HCT116 (cell line): ENCODE measurements at regions not wholly inside any gene's neighbourhood (a gene's known extent, or its start where the extent isn't known, plus 50 kb on each side); places are given as distances from the start of the nearest gene placed in this dataset.
"Not testable (repeated sequence)": the region's sequence is repeated elsewhere in the genome, so short reads cannot be mapped to it uniquely, and the experiment has no call there.

ENCODE experiments used
- CEBPB ChIP-seq: IDR thresholded peaks from 2 replicates; pipeline ENCODE4 v1.6.1; 2012; ENCODE audit warnings: low read depth
- CTCF ChIP-seq, 3 experiments: fragments of 200-600 bp in 1 of 3; sonication (generic) in 1 of 3; IDR thresholded peaks in 2 of 3; conservative IDR thresholded peaks in 1 of 3; 2 replicates each; pipeline ENCODE4 v1.5.1; 2012 to 2017; ENCODE audit warnings: low read depth in 2 of 3, low read length in 2 of 3, antibody characterized with exemption in 1 of 3, borderline replicate concordance in 1 of 3, control low read depth in 1 of 3, mild to moderate bottlenecking in 1 of 3, mixed read lengths in 1 of 3, mixed run types in 1 of 3, moderate library complexity in 1 of 3; ENCODE audit not compliant: insufficient read depth in 1 of 3
- EZH2 ChIP-seq: fragments of 200-600 bp; sonication (generic); IDR thresholded peaks from 2 replicates; pipeline ENCODE4 v1.6.1; 2017; ENCODE audit warnings: antibody characterized with exemption, mixed run types
- POLR2A ChIP-seq: IDR thresholded peaks from 2 replicates; pipeline ENCODE4 v1.7.0; 2011; ENCODE audit warnings: borderline replicate concordance; ENCODE audit not compliant: insufficient read depth, insufficient read length; ENCODE audit errors: extremely low read depth
- POLR2AphosphoS5 ChIP-seq: IDR thresholded peaks from 2 replicates; pipeline ENCODE4 v1.6.1; 2011; ENCODE audit warnings: mild to moderate bottlenecking, low read depth, low read length, moderate library complexity
- SIN3A ChIP-seq: IDR thresholded peaks from 2 replicates; pipeline ENCODE4 v1.6.1; 2012; ENCODE audit warnings: low read depth
- TF ChIP-seq, protein P1 (sequence below): IDR thresholded peaks from 2 replicates; pipeline ENCODE4 v1.6.1; 2012

DNA sequence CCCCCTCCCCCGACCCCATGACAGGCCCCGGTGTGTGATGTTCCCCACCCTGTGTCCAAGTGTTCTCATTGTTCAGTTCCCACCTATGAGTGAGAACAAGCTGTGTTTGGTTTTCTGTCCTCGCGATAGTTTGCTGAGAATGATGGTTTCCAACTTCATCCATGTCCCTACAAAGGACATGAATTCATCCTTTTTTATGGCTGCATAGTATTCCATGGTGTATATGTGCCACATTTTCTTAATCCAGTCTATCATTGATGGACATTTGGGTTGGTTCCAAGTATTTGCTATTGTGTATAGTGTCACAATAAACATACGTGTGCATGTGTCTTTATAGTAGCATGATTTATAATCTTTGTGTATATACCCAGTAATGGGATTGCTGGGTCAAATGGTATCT lies 110.4 kb upstream of the CRHR1 start:
- TF ChIP-seq CTCF (IDR thresholded peaks at IDR 0.05 in 2 of 3, conservative IDR thresholded peaks at IDR 0.05 in 1 of 3; ENCODE audit: borderline replicate concordance in 1 of 3, insufficient read depth in 1 of 3, low read depth in 2 of 3, low read length in 2 of 3); EZH2; POLR2A; POLR2AphosphoS5; SIN3A; CEBPB: not testable (repeated sequence)
- TF ChIP-seq, protein P1, sequence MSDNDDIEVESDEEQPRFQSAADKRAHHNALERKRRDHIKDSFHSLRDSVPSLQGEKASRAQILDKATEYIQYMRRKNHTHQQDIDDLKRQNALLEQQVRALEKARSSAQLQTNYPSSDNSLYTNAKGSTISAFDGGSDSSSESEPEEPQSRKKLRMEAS = not testable (repeated sequence)
